Loucy (cell line): ENCODE measurements at regions not wholly inside any gene's neighbourhood (a gene's known extent, or its start where the extent isn't known, plus 50 kb on each side); places are given as distances from the start of the nearest gene placed in this dataset.

Experiments used
- EZH2phosphoT487 ChIP-seq: fragments of 200-600 bp; IDR thresholded peaks from 2 replicates; pipeline ENCODE4 v1.6.1; 2018; ENCODE audit warnings: antibody characterized with exemption, mild to moderate bottlenecking, moderate library complexity, borderline replicate concordance
- TF ChIP-seq, protein P1 (sequence below): fragments of 200-600 bp; sonication (generic); conservative IDR thresholded peaks from 2 replicates; pipeline ENCODE4 v1.5.1; 2014; ENCODE audit warnings: mild to moderate bottlenecking, antibody characterized with exemption, low read length

DNA sequence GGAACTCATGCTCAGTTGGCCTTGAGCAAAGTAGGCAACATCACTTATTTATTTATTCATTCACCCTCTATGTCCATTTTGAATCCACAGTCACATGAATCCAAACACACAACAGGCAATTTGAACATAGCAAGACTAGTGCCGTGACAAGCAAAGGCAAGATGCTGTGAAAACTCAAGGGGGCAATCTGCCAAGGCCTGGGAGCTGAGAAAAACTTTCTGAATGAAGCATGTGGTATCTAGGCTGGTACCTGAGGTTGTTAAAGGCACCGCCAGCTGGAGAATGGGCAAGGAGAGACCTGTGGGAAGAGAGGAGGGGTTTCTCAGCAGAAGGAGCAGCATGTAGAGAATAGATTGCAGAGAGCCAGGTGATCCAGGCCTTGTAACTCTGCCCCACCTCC lies 98.3 kb upstream of the ATP10B start:
- TF ChIP-seq, protein P1, sequence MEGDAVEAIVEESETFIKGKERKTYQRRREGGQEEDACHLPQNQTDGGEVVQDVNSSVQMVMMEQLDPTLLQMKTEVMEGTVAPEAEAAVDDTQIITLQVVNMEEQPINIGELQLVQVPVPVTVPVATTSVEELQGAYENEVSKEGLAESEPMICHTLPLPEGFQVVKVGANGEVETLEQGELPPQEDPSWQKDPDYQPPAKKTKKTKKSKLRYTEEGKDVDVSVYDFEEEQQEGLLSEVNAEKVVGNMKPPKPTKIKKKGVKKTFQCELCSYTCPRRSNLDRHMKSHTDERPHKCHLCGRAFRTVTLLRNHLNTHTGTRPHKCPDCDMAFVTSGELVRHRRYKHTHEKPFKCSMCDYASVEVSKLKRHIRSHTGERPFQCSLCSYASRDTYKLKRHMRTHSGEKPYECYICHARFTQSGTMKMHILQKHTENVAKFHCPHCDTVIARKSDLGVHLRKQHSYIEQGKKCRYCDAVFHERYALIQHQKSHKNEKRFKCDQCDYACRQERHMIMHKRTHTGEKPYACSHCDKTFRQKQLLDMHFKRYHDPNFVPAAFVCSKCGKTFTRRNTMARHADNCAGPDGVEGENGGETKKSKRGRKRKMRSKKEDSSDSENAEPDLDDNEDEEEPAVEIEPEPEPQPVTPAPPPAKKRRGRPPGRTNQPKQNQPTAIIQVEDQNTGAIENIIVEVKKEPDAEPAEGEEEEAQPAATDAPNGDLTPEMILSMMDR = no peak
- TF ChIP-seq EZH2phosphoT487 = no peak
